GM23338 (cell line): ENCODE measurements at regions not wholly inside any gene's neighbourhood (a gene's known extent, or its start where the extent isn't known, plus 50 kb on each side); places are given as distances from the start of the nearest gene placed in this dataset.

Experiments
- ATAC-seq: fragments of 200-7000 bp; cut with Tn5 transposase; 3 replicates; pipeline ENCODE4 v1.9.1; 2020
- DNase-seq: peaks from one replicate; pipeline ENCODE4 v3.0.0-alpha.2; 2015; ENCODE audit warnings: low spot score
- H2AFZ ChIP-seq: fragments of 200-600 bp; sonication (generic); 2 replicates; pipeline ENCODE4 v1.8.0; 2016; ENCODE audit warnings: antibody characterized with exemption, mild to moderate bottlenecking, moderate library complexity
- H3F3A ChIP-seq: fragments of 200-600 bp; sonication (generic); replicated peaks from 2 replicates; pipeline ENCODE4 v1.8.0; 2017; ENCODE audit warnings: antibody characterized with exemption, mixed run types, low read depth
- H3K27ac ChIP-seq: fragments of 200-600 bp; sonication (generic); 2 replicates; pipeline ENCODE4 v1.6.1; 2016; ENCODE audit warnings: low read depth
- H3K27me3 ChIP-seq: fragments of 200-600 bp; sonication (generic); 2 replicates; pipeline ENCODE4 v1.8.0; 2016; ENCODE audit warnings: mild to moderate bottlenecking, mixed run types, moderate library complexity; ENCODE audit not compliant: insufficient read depth
- H3K36me3 ChIP-seq: fragments of 200-600 bp; sonication (generic); 2 replicates; pipeline ENCODE4 v1.8.0; 2016; ENCODE audit warnings: mild to moderate bottlenecking; ENCODE audit not compliant: insufficient read depth
- H3K4me1 ChIP-seq: fragments of 200-600 bp; sonication (generic); 2 replicates; pipeline ENCODE4 v1.8.0; 2016; ENCODE audit warnings: mild to moderate bottlenecking, moderate library complexity; ENCODE audit not compliant: insufficient read depth
- H3K4me2 ChIP-seq: fragments of 200-600 bp; sonication (generic); 2 replicates; pipeline ENCODE4 v1.7.1; 2017; ENCODE audit warnings: mixed run types
- H3K4me3 ChIP-seq: fragments of 200-600 bp; sonication (generic); 2 replicates; pipeline ENCODE4 v1.6.1; 2016; ENCODE audit warnings: mixed run types
- H3K79me2 ChIP-seq: fragments of 200-600 bp; sonication (generic); replicated peaks from 2 replicates; pipeline ENCODE4 v1.8.0; 2017; ENCODE audit warnings: mild to moderate bottlenecking; ENCODE audit not compliant: insufficient read depth
- H3K9me2 ChIP-seq: fragments of 200-600 bp; sonication (generic); 2 replicates; pipeline ENCODE4 v1.8.0; 2017; ENCODE audit not compliant: insufficient read depth
- H4K20me1 ChIP-seq: fragments of 200-600 bp; sonication (generic); replicated peaks from 2 replicates; pipeline ENCODE4 v1.8.0; 2017; ENCODE audit warnings: mild to moderate bottlenecking; ENCODE audit not compliant: insufficient read depth
- H3K27ac Mint-ChIP-seq: 2 replicates; pipeline ENCODE4 v1.8.0; 2020; ENCODE audit warnings: inconsistent platforms, mild to moderate bottlenecking, moderate library complexity, mixed read lengths
- H3K27me3 Mint-ChIP-seq: 3 replicates; pipeline ENCODE4 v1.8.0; 2022; ENCODE audit warnings: low read depth, mild to moderate bottlenecking, moderate library complexity, mixed read lengths, inconsistent platforms; ENCODE audit not compliant: insufficient read depth, poor library complexity
- H3K36me3 Mint-ChIP-seq: 3 replicates; pipeline ENCODE4 v1.8.0; 2021; ENCODE audit warnings: low read depth, mild to moderate bottlenecking, inconsistent platforms, moderate library complexity, mixed read lengths
- H3K4me1 Mint-ChIP-seq: 3 replicates; pipeline ENCODE4 v1.8.0; 2020; ENCODE audit warnings: mild to moderate bottlenecking, inconsistent platforms, mixed read lengths
- H3K4me3 Mint-ChIP-seq: 3 replicates; pipeline ENCODE4 v1.8.0; 2021; ENCODE audit warnings: moderate library complexity, mild to moderate bottlenecking, inconsistent platforms, mixed read lengths
- H3K9me3 Mint-ChIP-seq: 3 replicates; pipeline ENCODE4 v1.8.0; 2020; ENCODE audit warnings: moderate library complexity, mild to moderate bottlenecking, inconsistent platforms, mixed read lengths
- EZH2 ChIP-seq: fragments of 200-600 bp; sonication (generic); IDR thresholded peaks from one replicate; pipeline ENCODE4 v1.8.0; 2017; ENCODE audit warnings: antibody characterized with exemption, mild to moderate bottlenecking, low read depth; ENCODE audit not compliant: unreplicated experiment
- EZH2phosphoT487 ChIP-seq: fragments of 200-600 bp; sonication (generic); IDR thresholded peaks from one replicate; pipeline ENCODE4 v1.8.1; 2018; ENCODE audit warnings: antibody characterized with exemption; ENCODE audit not compliant: unreplicated experiment
- NANOG ChIP-seq: IDR thresholded peaks from 2 replicates; pipeline ENCODE4 v1.6.1; 2016; ENCODE audit warnings: antibody characterized with exemption, borderline replicate concordance
- POLR2AphosphoS5 ChIP-seq: IDR thresholded peaks from 2 replicates; pipeline ENCODE4 v1.6.1; 2016; ENCODE audit warnings: antibody characterized with exemption, low read depth
- STAT1 ChIP-seq: IDR thresholded peaks from one replicate; pipeline ENCODE4 v1.6.1; 2016; ENCODE audit warnings: antibody characterized with exemption; ENCODE audit not compliant: unreplicated experiment
- TF ChIP-seq, protein P1 (sequence below): fragments of 250-450 bp; sonication (Bioruptor Pico); IDR thresholded peaks from 2 replicates; pipeline ENCODE4 v1.5.0; 2020; ENCODE audit warnings: mild to moderate bottlenecking, moderate library complexity
- TF ChIP-seq, protein P2 (sequence below): IDR thresholded peaks from 2 replicates; pipeline ENCODE4 v1.6.1; 2016; ENCODE audit warnings: antibody characterized with exemption

GRCh38 chr5:163695830-163696578, 190.6 kb downstream of the MAT2B start (continued):
- TF ChIP-seq, protein P1, sequence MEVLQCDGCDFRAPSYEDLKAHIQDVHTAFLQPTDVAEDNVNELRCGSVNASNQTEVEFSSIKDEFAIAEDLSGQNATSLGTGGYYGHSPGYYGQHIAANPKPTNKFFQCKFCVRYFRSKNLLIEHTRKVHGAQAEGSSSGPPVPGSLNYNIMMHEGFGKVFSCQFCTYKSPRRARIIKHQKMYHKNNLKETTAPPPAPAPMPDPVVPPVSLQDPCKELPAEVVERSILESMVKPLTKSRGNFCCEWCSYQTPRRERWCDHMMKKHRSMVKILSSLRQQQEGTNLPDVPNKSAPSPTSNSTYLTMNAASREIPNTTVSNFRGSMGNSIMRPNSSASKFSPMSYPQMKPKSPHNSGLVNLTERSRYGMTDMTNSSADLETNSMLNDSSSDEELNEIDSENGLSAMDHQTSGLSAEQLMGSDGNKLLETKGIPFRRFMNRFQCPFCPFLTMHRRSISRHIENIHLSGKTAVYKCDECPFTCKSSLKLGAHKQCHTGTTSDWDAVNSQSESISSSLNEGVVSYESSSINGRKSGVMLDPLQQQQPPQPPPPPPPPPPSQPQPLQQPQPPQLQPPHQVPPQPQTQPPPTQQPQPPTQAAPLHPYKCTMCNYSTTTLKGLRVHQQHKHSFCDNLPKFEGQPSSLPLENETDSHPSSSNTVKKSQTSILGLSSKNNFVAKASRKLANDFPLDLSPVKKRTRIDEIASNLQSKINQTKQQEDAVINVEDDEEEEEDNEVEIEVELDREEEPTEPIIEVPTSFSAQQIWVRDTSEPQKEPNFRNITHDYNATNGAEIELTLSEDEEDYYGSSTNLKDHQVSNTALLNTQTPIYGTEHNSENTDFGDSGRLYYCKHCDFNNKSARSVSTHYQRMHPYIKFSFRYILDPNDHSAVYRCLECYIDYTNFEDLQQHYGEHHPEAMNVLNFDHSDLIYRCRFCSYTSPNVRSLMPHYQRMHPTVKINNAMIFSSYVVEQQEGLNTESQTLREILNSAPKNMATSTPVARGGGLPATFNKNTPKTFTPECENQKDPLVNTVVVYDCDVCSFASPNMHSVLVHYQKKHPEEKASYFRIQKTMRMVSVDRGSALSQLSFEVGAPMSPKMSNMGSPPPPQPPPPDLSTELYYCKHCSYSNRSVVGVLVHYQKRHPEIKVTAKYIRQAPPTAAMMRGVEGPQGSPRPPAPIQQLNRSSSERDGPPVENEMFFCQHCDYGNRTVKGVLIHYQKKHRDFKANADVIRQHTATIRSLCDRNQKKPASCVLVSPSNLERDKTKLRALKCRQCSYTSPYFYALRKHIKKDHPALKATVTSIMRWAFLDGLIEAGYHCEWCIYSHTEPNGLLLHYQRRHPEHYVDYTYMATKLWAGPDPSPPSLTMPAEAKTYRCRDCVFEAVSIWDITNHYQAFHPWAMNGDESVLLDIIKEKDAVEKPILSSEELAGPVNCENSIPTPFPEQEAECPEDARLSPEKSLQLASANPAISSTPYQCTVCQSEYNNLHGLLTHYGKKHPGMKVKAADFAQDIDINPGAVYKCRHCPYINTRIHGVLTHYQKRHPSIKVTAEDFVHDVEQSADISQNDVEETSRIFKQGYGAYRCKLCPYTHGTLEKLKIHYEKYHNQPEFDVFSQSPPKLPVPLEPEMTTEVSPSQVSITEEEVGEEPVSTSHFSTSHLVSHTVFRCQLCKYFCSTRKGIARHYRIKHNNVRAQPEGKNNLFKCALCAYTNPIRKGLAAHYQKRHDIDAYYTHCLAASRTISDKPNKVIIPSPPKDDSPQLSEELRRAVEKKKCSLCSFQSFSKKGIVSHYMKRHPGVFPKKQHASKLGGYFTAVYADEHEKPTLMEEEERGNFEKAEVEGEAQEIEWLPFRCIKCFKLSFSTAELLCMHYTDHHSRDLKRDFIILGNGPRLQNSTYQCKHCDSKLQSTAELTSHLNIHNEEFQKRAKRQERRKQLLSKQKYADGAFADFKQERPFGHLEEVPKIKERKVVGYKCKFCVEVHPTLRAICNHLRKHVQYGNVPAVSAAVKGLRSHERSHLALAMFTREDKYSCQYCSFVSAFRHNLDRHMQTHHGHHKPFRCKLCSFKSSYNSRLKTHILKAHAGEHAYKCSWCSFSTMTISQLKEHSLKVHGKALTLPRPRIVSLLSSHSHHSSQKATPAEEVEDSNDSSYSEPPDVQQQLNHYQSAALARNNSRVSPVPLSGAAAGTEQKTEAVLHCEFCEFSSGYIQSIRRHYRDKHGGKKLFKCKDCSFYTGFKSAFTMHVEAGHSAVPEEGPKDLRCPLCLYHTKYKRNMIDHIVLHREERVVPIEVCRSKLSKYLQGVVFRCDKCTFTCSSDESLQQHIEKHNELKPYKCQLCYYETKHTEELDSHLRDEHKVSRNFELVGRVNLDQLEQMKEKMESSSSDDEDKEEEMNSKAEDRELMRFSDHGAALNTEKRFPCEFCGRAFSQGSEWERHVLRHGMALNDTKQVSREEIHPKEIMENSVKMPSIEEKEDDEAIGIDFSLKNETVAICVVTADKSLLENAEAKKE: peak; percentile 45; the same call in 1 of the 2 replicates
- TF ChIP-seq NANOG (no peak), STAT1 (no peak), EZH2 (no peak), EZH2phosphoT487 (no peak), POLR2AphosphoS5 (no peak)

- no peak overlapping the region for H3K27ac ChIP-seq
- H3F3A ChIP-seq: no peaks in the 10 kb centered on the region
- Mint-ChIP-seq H3K27me3 (no peaks in the 10 kb centered on the region), H3K4me3 (no peak overlapping the region), H3K4me1 (no peaks in the 10 kb centered on the region), H3K9me3 (no peaks in the 10 kb centered on the region), H3K27ac (no peak overlapping the region), H3K36me3 (no peaks in the 10 kb centered on the region)
- peak overlapping the region; percentile 1; the same call in 1 of the 2 replicates for H2AFZ ChIP-seq
- peak; percentile 40; the same call in 2 of the 3 replicates for ATAC-seq
- no peaks in the 10 kb centered on the region for H3K79me2 ChIP-seq
- no peak overlapping the region for H3K4me2 ChIP-seq
- H3K27me3 ChIP-seq: no peaks in the 10 kb centered on the region
- H3K4me3 ChIP-seq: no peak overlapping the region
- DNase-seq: no peak
- TF ChIP-seq, protein P2, sequence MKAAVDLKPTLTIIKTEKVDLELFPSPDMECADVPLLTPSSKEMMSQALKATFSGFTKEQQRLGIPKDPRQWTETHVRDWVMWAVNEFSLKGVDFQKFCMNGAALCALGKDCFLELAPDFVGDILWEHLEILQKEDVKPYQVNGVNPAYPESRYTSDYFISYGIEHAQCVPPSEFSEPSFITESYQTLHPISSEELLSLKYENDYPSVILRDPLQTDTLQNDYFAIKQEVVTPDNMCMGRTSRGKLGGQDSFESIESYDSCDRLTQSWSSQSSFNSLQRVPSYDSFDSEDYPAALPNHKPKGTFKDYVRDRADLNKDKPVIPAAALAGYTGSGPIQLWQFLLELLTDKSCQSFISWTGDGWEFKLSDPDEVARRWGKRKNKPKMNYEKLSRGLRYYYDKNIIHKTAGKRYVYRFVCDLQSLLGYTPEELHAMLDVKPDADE: no peak
- no peaks in the 10 kb centered on the region for H3K4me1 ChIP-seq
- H3K9me2 ChIP-seq: no peaks in the 10 kb centered on the region
- no peaks in the 10 kb centered on the region for H3K36me3 ChIP-seq
- no peaks in the 10 kb centered on the region for H4K20me1 ChIP-seq
Measured at GRCh38 chr5:163696579-163696887, 191.1 kb downstream of the MAT2B start.
